ENCODE measurements at regions not wholly inside any gene's neighbourhood (a gene's known extent, or its start where the extent isn't known, plus 50 kb on each side); places are given as distances from the start of the nearest gene placed in this dataset.

- no peaks in the 10 kb centered on the region for H3K9me3 ChIP-seq (ENCODE audit: control insufficient read depth, insufficient read depth, low read length)
- no CpG with 5 or more reads among the region's 5 CpGs for WGBS, 2 experiments (ENCODE audit: extremely low coverage in 2 of 2, insufficient read length in 1 of 2)
- H4K8ac ChIP-seq (ENCODE audit: low read depth in 2 of 2, low read length in 2 of 2), result no peak overlapping the region
- no peaks in the 10 kb centered on the region for H3K9me1 ChIP-seq (ENCODE audit: insufficient read depth, low read length)
- H3K56ac ChIP-seq (ENCODE audit: extremely low read depth, insufficient read depth, low read length), result no peak overlapping the region
- no peaks in the 10 kb centered on the region for H3K4me1 ChIP-seq (ENCODE audit: control insufficient read depth, insufficient read depth, low read length)
- H2AK5ac ChIP-seq (ENCODE audit: low read depth, low read length), result no peak overlapping the region
- DNase-seq (no peak), ATAC-seq (ENCODE audit: low read depth) (no peak; the same call in 1 of the 2 replicates)
- no peak overlapping the region for H3K4ac ChIP-seq (ENCODE audit: low read depth, low read length)
- no peaks in the 10 kb centered on the region; the same call in 1 of the 2 replicates for H3K27me3 ChIP-seq (ENCODE audit: control insufficient read depth, insufficient read depth, low read length)
- no peak for TF ChIP-seq RCOR1 (IDR thresholded peaks at IDR 0.05; ENCODE audit: insufficient replicate concordance, low read length)
- H3K18ac ChIP-seq (ENCODE audit: low read depth, low read length), result no peak overlapping the region
- BruUV-seq (replicated peaks), result no TSS peak
- no peak overlapping the region for H3K23ac ChIP-seq (ENCODE audit: low read depth, low read length)
- no peak overlapping the region for H3K9ac ChIP-seq (ENCODE audit: low read depth, low read length)
- H2AK9ac ChIP-seq (replicated peaks; ENCODE audit: low read depth, low read length, poor library complexity), result no peak overlapping the region
- no peak overlapping the region for H2BK5ac ChIP-seq (ENCODE audit: low read depth, low read length, poor library complexity, severe bottlenecking)
- no peak overlapping the region for H3K27ac ChIP-seq (ENCODE audit: insufficient read depth, low read length)
- H2BK20ac ChIP-seq (ENCODE audit: low read depth, low read length), result no peak overlapping the region
- POLR2A ChIA-PET (ENCODE audit: unreplicated experiment), result no interaction called here
- no peak overlapping the region for H3K4me3 ChIP-seq (ENCODE audit: insufficient read depth, low read depth, low read length)
- H2BK15ac ChIP-seq (ENCODE audit: low read depth, low read length), result no peak overlapping the region
- dilution Hi-C loops (cut with HindIII; ENCODE audit: low sequenced_read_pairs, unreplicated experiment) (no loop called here), intact Hi-C loops (cut with micrococcal nuclease) (no loop called here), in situ Hi-C loops (cut with MboI; ENCODE audit: low sequenced_read_pairs) (no loop called here)
- H3K14ac ChIP-seq (replicated peaks; ENCODE audit: low read depth, low read length), result no peak overlapping the region
- no peak overlapping the region for H4K5ac ChIP-seq (ENCODE audit: low read depth, low read length)
- no peaks in the 10 kb centered on the region for H4K20me1 ChIP-seq (ENCODE audit: insufficient read depth, low read length)
- no peaks in the 10 kb centered on the region for H3K79me1 ChIP-seq (ENCODE audit: low read depth in 1 of 2, low read length in 2 of 2)
- CTCF ChIA-PET, result no interaction called here
- H2BK120ac ChIP-seq (ENCODE audit: low read depth, low read length), result no peak overlapping the region
- H4K91ac ChIP-seq (ENCODE audit: insufficient read depth, low read depth, low read length), result no peak overlapping the region
- H2AFZ ChIP-seq (replicated peaks; ENCODE audit: low read length, poor library complexity), result no peak overlapping the region
- H3K36me3 ChIP-seq (ENCODE audit: control insufficient read depth, insufficient read depth, low read length), result no peaks in the 10 kb centered on the region
- no peak overlapping the region for H3K4me2 ChIP-seq (ENCODE audit: low read depth, low read length)
Observed at GRCh38 chr4:138961129-138961528, 54.5 kb upstream of the NOCT start.
